Posterior cingulate gyrus (tissue), 11 donors: ENCODE measurements at regions not wholly inside any gene's neighbourhood (a gene's known extent, or its start where the extent isn't known, plus 50 kb on each side); places are given as distances from the start of the nearest gene placed in this dataset.

Experiments
- DNase-seq, 10 donors: peaks; one replicate each; pipeline versions ENCODE4 v3.0.0 to v3.0.0-alpha.2; 2020 to 2021; ENCODE audit warnings: mixed read lengths in 3 of 10
- intact Hi-C: fragments of 100-400 bp; cut with DNase I; formaldehyde crosslinking; loops from one replicate; pipeline ENCODE4 v1.15.1; 2023

GRCh38 chr12:3975652-3976051, 102.5 kb upstream of the PARP11 start:
- intact Hi-C loops, result no loop called here
- no peak for DNase-seq

GRCh38 chr12:3974883-3975282, 101.7 kb upstream of the PARP11 start:
- no peak for DNase-seq
- intact Hi-C loops, result no loop called here

- no peak for DNase-seq
- intact Hi-C loops, result no loop called here
Observed at GRCh38 chr12:3973973-3974644, 100.9 kb upstream of the PARP11 start.

GRCh38 chr12:3973269-3973884, 100.2 kb upstream of the PARP11 start:
- no peak for DNase-seq
- intact Hi-C loops, result no loop called here

DNA sequence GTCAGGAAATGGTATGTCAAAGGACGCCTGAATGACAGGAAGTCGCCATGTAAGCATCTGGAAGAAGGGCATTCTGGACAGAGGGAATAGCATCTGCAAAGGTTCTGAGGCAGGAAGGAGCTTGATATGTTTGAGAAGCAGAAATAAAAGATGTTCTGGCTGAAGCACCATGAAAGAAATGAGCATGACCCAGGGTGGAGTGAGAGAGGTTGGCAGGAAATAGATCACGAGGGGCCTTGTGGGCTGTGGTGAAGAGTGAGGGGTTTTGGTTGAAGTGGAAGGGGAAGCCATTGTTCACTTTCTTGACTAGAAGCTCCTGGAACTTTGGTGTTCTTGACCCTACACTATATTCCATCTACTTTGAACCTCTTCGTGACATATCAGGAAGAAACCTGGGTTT, 99.4 kb upstream of the PARP11 start:
- intact Hi-C loops, result no loop called here
- DNase-seq, result no peak

- no peak for DNase-seq
- intact Hi-C loops, result no loop called here
Observed at GRCh38 chr12:3968523-3968922, 95.3 kb upstream of the PARP11 start.

- intact Hi-C loops, result no loop called here
- DNase-seq, result no peak
Observed at GRCh38 chr12:3967556-3968160, 94.5 kb upstream of the PARP11 start.

DNA sequence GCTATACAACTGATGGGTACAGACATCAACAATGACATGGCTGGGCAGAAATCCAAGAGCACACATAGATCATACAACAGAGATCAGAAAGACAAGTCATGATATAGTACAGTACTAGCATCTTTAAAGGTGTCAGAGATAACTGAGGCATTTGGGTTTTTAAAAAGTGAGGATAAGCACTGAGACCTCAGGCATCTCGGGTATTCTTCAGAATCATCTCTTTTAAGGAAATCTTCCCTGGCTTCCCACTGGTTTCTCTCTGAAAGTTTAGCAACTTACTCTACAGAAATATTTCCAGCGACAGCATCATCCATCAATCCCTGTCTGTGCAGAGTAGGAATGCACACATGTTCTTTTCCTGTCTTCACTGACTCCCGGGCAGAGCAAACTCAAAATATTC, 93.2 kb upstream of the PARP11 start:
- no peak for DNase-seq
- intact Hi-C loops, result no loop called here

DNA sequence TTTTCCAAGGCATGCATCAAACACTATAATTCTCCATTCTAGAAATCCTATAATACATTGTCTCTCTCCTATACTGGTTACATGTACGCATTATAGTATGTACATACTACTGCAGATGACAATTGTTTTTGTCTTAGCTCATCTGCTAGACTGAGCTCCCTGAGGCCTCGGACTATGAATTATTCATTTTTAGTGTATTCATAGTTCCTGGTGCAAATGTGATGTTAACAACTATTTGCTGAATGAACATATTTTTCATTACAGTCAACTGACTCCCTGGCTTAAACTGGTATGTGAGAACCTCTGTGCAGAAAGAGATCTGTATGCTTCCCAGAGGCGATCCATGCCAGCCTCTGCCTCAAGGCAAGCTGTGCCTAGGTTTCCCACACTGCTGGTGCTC, 91.8 kb upstream of the PARP11 start:
- intact Hi-C loops, result no loop called here

GRCh38 chr12:3964439-3964838, 91.2 kb upstream of the PARP11 start:
- DNase-seq, result no peak

More for the DNA sequence above, 91.8 kb upstream of the PARP11 start:
- no peak for DNase-seq

DNA sequence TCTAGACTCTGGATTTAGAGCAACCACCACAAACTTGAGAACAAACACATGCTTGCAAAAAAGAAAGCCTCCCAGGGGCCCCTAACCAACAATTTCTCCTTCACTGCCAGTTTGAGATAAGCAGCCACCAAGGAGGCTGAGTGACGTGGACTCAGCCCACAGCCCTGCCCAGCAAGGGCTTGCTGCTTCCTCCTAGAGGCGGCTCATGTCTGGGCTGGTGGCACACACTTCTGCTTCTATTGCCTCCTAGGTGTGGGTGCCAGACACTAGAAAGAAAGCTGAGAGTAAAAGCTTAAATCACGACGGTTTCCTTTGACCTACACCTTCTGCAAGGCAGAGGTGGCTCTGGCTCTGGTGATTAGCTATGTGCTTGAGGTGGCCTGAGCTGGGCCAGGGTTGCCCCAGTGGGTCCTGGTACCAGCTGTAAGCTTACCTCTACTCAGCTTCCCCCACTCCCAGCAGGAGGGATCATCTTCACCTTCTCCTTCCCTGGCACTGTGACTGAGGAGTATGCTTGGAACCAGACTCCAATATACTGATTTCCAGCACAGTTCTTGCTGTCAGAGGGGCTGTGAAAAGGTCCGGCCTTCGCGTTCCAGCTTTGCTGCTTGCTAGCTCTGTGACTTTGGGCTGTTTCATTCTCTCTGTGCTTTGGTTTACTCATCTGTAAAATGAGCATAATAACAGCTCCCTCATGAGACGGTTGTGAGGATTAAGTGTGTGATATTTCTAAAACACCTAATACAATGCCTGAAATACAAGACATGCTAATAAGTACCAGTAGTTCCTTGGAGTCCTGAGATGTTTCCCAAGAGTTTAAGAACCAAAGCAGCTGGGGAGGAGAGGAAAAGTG, 89.7 kb upstream of the PARP11 start:
- DNase-seq, result no peak
- intact Hi-C loops, result no loop called here

More at GRCh38 chr12:3964439-3964838, 91.2 kb upstream of the PARP11 start:
- intact Hi-C loops, result no loop called here

GRCh38 chr12:3961591-3961990, 88.4 kb upstream of the PARP11 start:
- DNase-seq, result no peak
- intact Hi-C loops, result no loop called here

DNA sequence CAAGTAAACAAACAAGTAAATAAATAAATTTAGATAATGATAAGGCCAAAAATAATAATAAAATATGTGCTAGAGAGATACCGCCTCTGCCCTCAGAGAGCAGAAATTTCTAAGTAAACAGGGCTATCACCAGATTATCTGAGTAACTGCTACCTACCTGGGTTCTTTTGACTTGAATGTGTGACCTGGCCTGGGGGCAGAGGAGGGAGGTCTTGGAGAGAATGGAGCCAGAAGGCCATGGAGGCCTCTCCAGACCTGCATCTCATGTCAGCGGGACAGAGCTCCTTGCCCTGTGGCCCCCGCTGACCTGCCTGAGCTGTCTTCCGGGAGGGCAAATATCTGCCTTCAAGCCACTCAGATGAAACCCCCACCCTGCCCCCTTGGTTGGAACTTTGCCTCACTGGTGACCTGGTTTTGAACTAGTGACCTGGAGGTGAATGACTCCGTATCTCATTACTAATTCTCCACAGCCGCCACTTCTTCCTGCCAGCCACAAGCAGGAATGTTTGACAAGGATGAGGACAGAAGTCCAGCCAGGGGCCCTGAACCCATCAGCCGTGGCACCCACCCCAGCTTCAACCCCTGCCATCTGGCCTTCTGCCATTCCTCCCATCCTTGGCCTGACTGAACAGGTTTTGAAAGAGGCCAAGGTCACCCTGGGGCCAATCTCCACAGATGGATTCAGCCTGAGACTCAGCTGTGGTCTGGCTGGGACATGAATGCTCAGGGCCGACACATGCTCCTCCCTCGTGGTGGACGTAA, 86.8 kb upstream of the PARP11 start:
- intact Hi-C loops, result no loop called here
- DNase-seq, result no peak

DNA sequence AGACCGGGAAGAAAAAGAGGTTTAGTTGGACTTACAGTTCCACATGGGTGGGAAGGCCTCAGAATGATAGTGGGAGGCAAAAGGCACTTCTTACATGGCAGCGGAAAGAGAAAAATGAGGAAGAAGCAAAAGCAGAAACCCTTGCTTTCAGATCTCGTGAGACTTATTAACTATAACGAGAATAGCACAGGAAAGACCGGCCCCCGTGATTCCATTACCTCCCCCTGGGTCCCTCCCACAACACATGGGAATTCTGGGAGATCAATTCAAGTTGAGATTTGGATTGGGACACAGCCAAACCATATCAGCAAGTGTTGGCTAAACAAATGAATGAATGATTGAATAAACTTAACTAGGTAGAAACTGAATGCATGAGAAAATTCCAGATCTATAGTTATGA, 85.3 kb upstream of the PARP11 start:
- no peak for DNase-seq
- intact Hi-C loops, result no loop called here

DNA sequence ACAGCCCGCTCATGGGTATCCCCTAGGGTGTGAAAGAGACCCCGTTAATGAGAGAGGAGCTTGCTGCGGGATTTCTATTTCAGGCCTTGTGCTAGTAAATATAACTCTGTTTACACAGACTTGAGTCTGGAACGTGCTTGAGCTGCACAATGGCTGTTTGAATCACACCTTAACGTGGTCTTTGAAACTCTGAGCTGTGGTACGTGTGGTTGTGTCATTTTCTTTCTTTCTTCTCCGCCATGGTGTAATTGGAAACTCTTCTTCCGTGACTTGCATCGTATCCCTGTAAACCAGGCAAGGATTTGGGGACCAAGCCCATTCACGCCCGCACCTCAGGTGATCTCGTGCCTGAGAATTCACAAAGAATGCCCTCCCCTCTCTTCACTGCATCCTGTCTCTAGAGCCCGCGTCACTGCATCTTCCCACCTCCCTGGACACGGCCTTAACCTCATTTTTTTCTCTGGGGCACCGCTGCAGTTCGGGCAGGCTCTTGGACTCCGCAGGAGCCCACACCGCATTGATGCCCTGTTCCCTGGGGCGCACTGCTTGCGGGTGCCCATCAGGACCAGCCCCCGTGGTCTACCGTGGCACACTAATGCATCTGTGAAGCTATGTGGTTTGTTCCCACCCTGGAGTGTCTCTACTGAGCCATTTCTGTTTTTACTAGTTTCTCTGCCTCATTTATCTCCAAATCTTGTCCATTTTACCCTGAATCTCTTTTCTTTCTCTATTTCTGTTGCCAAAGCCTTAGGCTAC, 78.4 kb upstream of the PARP11 start:
- no peak for DNase-seq
- intact Hi-C loops, result no loop called here

DNA sequence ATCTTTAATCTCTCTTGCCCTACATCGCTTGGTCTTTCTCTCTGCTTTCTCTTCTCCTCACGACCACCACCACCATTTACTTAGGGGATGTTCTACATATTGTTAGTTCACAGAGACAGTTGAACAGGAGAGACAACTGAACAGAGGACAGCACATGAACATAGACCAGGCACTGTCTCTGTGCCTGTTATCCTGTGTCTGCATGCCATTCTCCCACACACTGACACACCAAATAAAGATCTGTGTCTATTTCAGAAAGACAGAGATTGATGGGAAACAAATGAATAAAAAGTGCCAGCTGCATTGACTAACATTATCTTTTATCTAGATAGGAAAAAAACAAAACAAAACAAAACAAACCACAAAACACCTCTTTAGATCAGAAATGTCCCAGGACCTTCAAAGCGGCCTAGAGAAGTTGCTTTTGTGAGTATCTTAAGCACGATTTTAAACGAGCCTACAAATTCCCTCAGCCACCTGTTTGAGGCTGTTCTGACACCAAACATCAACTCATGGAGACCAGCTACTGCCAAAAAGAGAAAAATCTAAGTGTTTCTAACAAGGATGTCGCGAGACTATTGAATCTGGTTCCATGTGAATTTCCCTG, 77.6 kb upstream of the PARP11 start:
- intact Hi-C loops, result no loop called here
- no peak for DNase-seq

GRCh38 chr12:3947781-3948180, 74.6 kb upstream of the PARP11 start:
- DNase-seq, result no peak
- intact Hi-C loops, result no loop called here

DNA sequence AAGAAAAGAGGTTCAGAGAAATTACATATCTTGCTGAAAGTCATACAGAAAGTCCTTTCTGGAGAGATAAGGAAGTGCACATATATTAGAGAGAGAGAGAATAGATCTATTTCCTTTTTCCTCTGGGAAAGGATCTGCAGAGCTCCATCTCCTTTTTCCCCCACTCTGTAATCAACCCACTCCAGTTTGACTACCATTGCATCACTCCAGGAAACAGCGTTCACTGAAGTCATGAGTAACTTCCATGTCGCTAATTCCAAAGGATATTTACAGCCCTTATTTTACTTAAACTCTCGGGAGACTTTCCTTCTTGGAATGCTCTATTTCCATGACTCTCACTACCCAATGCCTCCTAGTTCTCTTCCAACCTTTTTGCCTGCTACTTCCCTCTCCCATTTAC, 72.5 kb upstream of the PARP11 start:
- DNase-seq, result no peak
- intact Hi-C loops, result no loop called here

DNA sequence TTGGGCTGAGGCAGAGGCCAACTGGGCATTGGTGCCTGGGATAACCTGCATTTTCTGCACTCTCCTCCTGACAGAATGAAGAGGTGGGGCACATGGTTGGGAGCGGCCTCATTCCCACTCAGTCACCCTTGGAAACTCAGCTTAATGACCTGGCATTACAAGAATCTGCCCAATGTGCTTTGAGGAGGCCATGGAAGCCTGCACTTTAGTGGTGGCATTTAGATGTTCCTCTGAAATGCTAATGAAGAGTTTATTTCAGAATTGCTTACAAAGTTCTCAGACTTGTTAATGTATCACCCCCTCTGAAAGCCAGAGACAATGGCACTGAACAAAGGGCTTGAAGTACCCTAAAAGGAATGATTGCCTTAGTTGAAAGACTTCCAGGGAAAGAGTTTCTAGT, 71.4 kb upstream of the PARP11 start:
- intact Hi-C loops, result no loop called here
- no peak for DNase-seq
